ENCODE measurements at regions not wholly inside any gene's neighbourhood (a gene's known extent, or its start where the extent isn't known, plus 50 kb on each side); places are given as distances from the start of the nearest gene placed in this dataset.

- TF ChIP-seq CTCF (IDR thresholded peaks at IDR 0.05) (no peak), POLR2A (IDR thresholded peaks at IDR 0.05) (no peak)
These were observed 131.5 kb upstream of the RTL1 start for GRCh38 chr14:101034986-101035385.

Data from right lobe of liver (tissue), 4 donors.